Fibroblast of the conjunctiva (primary cell): ENCODE measurements at regions not wholly inside any gene's neighbourhood (a gene's known extent, or its start where the extent isn't known, plus 50 kb on each side); places are given as distances from the start of the nearest gene placed in this dataset.

Experiments used
- DNase-seq: peaks from one replicate; pipeline ENCODE4 v3.0.0-alpha.2; 2010; ENCODE audit warnings: low read depth

DNA sequence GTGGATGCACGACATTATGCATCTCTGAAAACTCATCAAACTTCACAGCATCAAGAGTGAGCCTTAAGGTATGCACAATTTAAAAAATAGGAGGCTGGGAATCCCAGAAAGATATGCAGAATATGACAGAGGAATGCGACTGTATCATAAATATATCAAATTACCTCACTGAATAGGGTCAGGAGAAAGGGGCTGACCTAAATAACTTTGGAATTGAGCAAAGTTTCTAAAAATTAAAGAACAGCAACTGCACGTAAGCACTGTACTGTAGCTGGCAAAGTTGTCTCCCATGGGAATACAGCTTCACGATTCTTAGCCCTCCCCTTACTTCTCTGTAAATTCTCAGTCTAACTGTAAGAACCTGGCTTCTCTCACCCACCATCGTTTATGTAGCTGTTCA, 397.4 kb upstream of the ZFP42 start:
- DNase-seq: no peak

DNA sequence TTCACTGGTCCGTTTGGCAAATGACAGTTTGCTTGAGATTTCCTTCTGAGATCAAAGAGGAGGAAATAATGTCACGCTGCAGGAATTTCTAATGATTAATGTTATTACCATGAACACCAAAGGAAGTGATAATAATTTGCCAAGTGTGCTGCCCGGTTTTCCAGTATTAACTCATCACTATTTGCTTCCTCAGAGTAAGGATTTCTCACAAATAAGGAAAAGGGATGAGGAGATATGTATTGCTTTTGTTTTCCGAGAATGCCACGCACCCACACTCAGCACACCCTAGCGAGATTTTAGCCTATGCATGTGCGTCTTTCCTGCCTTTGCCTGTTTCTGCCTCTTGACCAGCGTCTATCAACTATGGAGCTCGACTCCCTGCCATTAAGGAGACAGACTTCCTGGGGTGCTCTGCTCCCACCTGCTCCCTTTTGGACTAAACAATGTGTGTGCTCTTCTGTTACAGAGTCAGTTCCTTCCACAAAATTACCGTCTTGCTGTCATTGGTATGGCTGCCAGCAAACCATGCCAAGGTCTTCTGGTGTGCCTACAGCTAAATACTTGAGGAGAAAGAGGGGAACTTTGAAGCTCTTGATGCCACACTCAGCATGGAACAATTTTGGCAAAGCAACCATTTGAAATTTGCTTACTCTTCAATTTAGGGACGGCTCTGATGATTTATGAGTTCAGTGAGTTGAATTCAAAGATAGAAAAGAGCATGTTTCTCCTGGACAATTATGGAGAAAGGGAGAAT, 393.1 kb upstream of the ZFP42 start:
- no peak for DNase-seq

DNA sequence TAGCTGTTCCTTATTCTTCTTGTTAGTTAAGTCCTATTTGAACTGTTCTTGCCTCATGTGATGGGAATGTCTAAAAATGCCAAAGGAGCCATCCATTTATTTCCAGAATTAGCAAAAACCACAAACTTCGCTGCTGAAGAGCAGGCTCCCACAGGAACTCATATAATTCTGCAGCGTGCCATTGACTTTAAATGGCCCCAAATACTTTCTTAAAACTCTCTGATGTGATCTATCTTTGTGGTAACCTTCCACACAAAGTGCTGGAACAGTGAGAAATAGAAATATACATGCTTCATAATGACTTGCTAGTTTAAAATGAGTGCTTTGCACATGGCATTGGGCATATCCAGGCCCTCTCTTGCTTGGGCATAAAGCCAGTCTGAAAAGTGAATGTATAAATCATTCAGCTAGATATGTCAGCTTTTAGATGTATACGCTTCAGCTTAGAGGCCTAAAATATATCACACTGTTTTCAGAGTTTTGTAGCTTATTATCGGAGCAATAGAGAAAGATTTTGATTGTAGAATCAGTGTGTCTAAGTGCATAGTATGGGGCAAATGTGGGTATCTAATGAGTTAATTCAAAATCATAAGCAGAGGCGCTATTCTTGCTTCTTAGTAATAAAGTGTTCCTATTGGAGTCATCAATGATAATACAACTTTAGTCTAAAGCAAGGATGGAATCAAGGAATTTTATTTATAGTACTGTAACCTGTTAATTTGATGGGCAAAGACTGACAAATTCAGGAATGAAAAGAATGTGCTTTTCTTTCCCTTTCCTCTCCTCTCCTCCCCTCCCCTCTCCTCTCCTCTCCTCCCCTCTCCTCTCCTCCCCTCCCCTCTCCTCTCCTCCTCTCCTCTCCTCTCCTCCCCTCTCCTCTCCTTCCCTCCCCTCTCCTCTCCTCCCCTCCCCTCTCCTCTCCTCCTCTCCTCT, 392.2 kb upstream of the ZFP42 start:
- DNase-seq: no peak

DNA sequence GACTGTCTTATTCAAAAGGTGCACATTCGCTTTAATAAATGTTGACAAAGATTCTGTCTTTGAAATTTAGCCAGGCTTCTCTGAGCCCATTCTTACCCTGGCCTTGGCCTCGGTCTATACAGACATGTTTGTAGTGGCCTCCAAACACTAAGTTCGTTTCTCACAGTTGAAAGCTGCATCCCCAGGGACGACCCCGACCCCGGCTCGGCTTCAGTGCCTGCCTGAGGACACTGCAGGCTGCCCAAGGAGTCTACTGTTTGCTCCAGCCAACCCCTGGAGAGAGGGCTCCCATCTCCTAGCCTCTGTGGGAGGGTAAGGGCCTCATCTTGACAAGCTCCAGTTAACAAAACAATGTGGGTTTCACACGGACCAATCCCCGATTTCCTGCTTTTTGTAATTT, 390.6 kb upstream of the ZFP42 start:
- DNase-seq: no peak

DNA sequence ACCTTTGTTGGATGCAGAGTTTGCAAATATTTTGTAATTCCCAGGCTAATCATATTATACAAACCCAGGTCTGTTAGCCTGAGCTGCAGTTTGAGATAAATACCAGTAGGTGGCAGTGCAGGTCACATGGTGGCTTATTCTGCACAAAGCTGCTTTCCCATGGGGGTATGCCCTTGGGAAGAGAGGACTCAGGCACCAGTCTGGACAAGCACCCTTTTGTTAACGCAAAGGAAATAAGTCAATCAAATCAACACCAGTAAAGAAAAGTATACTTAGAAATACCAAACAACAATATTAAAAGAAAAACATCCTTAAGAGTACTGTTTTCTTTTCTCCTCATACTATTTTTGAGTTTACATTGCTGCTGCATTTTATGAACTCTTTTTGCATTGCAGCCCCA, 389.0 kb upstream of the ZFP42 start:
- DNase-seq: peak; percentile 60

DNA sequence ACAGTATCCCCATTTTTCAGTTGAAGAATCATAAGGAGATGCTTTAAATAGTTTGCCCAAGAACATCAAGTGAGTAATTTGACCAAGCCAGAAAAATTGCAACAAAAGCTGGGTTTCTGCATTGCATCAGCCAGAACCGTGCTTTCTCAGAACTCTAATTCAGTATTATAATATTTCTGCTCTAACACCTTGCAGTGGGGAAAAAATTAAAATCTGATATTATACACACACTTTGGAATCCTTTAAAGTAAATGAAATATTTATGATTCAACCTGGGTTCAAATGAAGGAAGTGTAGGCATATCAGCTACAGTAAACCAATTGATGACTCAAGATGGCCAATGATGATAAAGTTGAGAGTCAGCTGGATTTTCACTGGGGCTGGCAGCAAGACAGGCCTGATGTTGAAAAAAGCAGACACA, 387.6 kb upstream of the ZFP42 start:
- DNase-seq: peak; percentile 45

DNA sequence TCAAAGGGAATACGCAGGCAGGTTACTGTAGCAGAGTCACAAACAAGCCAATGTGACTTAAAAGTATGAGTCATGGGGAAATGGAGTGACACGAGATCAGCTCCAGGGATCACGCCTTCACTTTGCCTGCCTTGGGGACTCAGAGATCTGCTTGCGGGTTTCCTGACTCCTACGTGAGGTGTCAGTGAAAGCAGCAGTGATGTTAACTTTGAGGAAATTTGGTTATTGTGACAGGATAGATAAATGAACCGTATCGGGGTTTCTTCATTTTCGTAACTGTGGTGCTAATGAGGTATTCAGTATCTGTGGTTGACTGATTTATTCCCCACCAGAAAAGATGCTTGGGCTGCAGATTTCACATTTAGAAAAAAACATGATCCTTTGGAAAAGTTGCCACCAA, 383.3 kb upstream of the ZFP42 start:
- no peak for DNase-seq

DNA sequence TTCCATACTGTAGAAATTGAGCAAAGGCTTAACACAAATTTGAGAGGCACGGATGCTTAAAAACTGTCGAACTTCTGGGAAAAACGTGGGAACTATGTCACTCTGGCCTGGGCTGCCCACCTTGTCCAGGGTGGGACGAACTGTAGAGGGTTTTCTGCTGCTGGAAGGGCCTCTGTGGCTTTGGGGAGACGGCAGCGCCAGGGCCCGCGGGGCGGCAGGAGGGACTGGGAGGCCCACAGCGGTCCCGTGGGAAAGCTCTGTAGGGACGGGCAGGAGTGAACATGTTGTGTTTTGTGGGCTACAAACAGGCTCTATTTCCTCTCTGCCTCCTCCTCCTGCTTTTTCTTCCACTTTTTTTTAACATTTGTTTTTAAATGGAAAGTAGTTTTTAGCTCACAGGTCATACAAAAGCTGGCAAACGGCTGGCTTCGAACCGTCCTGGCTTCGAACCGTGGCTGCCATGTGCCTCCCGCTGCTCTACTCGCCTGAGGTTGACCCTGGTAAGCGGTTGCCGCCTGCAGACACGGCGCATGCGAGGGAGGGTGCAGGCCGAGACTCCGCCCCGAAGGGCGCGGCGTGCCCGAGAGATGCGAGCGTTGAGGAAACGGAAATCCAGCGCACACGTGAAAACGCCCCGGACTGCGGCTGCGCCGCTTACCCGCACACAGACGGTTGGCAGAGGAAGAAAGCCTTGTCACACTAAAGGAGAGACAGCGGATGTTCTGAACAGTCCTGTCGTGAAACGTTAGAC, 382.3 kb upstream of the ZFP42 start:
- no peak for DNase-seq

DNA sequence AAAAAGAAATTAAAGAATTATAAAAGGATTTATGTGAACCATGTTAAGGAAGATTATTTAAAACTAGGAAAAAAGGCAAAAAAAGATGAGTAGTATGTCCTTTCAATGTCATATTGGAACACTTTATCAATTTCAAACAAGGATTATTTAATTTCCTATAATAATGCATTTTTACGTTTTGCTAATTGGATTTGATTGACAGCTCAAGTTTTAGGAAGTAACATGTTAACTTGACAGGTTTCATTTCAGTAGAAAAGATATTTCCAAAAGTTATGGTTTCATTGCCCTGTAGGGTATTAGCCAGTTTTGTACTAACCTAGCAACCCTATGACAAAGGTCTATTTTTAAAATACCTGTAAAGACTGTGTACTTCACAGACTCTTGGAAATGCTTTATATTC, 379.6 kb upstream of the ZFP42 start:
- DNase-seq: no peak

DNA sequence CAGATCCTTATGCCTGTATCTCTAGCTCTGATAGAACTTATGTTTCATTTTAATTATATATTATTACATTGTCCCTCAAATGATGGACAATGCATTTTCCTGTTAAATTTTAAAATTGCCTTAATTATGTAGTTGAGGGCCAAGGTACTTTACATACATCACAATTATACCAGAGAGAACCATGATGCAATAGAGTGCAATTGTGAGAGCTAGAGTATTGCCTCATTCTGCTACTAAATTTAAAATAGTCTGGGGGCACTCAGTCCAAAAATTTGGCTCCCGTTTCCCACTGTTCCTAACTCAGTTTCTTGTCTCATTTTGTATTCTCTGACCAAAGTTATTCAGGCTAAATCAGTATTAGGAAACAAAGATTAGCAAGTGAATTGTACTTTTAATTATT, 378.5 kb upstream of the ZFP42 start:
- peak; percentile 57 for DNase-seq

DNA sequence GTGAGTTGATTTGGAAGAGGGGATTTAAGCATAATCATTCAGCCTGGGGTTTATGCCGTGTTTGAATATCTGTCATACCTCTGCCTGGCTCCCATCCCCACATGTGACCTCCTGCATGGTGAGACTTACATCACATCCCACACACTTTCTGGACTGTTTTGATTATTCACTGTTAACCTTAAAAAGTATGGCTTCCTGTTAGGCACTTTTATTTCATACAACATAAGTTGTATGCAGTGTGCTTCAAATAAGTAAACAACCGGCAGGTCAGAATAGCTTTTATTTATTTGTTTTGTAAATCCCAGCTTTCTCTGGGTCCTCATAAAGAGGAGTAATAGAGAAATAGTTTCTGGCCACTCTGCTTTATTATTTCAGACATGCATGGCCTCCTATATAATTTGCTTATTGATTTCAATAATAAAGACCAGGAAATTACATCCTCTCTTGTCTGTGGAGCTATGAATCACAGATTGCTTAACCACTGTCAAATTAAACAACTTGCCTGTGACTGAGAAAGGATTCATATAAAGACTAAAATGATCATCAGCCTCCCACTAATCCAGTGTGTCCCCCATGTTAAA, 376.8 kb upstream of the ZFP42 start:
- no peak for DNase-seq

DNA sequence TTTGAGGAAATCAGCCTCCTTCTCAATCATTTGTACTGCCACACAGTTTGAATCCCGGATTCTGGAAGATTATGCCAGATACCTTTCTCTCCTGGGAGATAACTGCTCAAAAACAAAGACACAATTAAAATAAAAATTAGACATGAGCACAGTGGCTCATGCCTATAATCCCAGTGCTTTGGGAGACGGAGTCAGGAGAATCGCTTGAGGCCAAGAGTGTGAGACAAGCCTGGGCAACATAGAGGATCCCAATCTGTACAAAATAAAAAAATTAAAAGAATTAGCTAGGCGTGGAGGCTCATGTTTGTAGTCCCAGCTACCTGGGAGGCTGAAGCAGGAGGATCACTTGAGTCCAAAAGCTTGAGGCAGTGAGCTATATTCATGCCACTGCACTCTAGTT, 376.3 kb upstream of the ZFP42 start:
- DNase-seq: no peak

DNA sequence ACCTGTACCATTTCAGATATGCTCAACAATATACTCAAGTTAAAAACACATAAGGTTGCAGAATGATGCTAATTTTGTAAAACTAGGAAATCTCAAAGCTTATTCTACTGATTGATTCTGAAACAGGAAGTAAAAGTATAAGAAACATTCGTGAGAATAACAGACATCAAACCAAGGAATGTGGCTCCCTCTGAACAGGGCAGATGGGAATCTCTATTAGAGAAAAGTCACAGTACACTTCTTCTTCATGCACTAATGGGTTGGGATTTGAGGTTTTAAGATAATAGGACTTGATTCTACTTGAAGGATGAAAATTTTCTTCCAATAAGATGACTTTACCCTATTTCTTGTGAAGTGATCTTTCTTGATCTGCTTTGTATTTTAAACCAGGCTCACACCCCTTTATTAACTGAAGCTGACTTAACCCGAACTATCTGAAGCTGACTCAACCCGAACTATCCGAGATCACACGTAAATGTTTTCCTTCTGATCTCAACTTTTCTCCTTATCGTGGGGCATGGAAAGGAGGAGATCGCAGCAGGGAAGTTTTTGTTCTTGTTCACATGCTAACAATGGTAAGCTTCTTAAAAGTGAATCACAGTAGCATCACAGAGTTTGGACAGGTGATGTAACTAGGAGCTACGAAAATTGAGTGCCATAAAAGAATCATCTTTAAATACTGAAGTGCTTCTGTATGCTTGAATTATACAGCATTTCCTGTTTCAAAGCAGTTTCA, 363.1 kb upstream of the ZFP42 start:
- no peak for DNase-seq

DNA sequence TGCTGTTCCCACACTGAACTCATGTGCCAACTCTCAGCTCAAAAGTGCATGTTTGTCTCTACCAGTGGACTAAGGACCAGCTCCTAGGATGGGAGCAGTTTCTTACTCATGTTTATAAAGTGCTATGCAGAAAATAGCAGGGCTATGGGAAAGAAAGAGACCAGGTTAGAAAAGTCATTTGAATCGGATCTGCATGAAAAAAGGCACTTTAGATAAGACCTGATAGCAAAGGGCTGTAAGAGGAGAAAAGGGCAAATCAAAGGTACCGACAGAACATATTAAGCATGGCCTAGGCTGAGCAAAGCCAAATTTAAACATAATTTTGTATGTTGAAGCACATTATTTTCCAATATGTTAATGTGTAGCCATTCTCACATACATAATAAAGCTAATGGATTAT, 362.3 kb upstream of the ZFP42 start:
- no peak for DNase-seq

DNA sequence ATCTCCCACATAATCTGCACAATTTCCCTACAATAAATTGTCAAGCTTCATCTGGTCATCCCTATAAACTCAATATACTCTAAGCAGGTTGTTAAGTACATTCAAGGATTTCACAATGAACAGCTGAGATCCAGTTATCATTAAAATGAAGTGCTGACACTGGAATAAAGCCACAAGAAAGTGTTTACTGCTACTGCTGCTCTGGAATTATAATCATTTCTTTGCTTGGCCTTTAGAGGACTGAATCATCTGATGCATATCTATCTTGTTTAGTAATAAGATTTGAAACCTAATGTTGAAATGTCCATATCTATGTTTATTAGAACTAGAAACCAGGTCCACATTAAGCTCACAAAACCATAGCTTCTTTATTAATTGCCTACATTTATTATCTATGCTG, 338.6 kb upstream of the ZFP42 start:
- DNase-seq: no peak

DNA sequence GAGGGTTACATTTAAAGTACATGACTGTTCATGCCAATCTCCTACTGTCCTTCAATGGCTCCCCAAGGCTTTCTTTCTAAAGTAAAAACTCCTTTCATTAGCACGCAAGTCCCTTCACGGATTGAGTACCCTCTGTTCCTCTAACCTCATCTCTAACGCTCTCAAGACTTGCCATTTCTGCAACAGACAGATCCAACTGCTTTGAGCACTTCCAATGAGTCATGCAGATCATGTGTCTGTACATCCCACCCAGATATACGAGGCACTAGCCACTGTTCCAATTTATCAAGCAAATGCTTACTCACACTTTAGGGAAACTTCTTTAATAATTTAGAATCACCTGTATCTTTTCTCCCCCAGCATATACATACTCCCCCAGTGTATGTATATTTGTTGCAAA, 332.5 kb upstream of the ZFP42 start:
- no peak for DNase-seq

DNA sequence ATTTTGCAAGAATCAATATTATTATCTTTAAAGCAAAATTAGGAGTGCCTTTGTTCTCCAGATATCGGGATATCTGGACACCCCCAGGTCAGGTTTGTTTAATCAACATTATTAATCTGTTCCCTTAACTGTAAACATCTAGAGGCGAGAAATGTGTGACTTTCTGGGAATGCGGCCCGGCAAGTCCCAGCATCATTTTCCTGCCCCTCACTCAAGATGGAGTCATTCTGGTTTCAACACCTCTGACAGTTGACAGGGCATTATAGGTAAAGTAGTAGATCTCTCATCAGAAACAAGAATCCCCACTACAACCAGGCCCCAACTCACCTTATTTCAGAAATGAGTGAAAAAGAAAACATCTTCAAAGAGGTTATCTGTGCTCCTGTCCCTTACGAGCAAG, 331.6 kb upstream of the ZFP42 start:
- no peak for DNase-seq

DNA sequence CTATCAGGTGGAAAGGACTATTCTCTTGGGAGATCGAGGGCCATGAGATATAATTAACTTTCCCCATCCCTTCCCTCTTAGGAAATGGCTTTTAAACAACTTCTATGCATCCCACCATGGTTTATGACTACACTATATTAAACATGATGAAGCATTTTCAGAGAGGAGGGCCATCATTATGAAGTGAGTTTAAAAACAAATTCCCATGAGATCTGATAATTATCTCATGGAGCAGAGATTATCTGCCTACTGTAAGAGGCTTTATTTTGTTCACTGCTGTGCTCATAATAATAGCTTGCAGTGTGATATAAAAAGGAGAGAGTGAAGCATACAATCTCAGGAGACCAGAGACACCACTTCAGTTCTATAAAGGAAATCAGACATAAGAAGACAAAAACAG, 330.5 kb upstream of the ZFP42 start:
- DNase-seq: no peak

DNA sequence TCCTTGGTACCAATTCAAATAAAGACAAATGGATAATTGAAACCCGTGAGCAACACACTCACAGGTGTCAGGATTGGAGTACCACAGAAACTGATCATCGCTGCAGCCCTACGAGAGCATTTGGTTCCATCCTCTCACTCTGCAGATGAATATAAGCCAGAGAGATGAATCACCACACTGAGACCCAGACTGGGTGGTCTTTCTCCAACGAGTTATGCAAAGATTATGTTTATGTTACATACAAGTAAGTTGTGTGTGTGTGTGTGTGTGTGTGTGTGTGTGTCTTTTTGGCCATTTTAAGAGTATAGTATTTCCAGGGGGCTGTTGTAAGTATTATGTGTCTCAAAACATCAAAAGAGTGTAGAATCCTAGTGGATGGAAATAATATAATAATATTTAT, 329.5 kb upstream of the ZFP42 start:
- no peak for DNase-seq

DNA sequence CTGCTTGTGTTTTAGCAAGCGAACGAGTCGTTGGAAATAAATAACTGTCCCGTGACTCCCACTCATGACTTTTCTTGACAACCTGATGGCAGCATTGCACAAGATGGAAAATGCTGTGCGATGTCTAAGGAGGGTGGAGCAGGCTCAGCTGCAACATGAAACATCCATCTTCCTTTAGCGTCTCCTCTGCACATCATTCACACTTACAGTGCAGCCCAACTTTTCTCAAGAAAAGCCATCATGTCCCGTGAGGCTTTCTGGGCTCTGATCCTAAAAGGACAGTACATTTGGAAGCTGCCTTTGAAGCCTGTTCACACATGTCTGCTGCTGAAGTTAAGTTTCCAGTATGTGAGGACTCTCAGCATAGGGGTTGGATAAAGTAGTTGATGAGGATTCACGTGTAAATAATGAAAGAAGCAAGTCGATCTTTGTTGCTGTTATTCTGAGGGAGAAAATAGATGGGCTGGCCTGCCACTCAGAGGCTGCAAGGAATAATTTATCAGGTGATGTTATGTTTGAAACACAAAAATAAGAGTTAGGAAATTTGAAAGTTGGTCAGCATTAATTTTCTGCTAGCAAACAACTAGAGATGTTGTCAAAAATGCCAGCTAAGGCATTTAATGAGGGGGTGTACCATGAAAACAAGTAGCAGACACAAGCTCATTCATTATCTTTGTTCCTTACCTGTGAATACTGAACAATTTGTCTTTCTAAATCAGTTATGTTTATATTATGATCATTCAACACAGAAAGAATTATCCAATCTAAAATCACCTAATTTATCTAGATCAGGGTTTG, 328.7 kb upstream of the ZFP42 start:
- DNase-seq: no peak
